ENCODE measurements at regions not wholly inside any gene's neighbourhood (a gene's known extent, or its start where the extent isn't known, plus 50 kb on each side); places are given as distances from the start of the nearest gene placed in this dataset.

DNA sequence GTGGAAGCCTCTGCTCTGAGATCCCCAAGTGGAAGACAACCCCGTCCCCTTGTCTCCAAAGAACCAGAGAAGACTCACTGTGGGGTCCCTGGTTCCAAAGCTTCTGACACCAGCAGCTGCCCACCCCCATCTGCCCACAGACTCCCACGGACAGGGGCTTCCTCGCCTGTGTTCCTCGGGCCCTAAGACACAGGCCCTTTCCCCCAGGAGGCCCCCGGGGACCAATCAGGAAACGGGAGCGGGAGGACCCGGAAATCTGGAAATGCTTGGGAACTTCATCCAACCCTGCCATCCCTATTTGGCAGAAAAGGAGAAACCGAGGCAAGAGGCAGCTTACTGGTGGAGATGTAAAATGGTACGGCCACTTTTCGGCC, 113.1 kb downstream of the NCOR2 start:
- TF ChIP-seq, protein P1, sequence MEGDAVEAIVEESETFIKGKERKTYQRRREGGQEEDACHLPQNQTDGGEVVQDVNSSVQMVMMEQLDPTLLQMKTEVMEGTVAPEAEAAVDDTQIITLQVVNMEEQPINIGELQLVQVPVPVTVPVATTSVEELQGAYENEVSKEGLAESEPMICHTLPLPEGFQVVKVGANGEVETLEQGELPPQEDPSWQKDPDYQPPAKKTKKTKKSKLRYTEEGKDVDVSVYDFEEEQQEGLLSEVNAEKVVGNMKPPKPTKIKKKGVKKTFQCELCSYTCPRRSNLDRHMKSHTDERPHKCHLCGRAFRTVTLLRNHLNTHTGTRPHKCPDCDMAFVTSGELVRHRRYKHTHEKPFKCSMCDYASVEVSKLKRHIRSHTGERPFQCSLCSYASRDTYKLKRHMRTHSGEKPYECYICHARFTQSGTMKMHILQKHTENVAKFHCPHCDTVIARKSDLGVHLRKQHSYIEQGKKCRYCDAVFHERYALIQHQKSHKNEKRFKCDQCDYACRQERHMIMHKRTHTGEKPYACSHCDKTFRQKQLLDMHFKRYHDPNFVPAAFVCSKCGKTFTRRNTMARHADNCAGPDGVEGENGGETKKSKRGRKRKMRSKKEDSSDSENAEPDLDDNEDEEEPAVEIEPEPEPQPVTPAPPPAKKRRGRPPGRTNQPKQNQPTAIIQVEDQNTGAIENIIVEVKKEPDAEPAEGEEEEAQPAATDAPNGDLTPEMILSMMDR (IDR thresholded peaks at IDR 0.05): no peak
- no peak for TF ChIP-seq POLR2A (IDR thresholded peaks at IDR 0.05)

All from right lobe of liver (tissue), 4 donors.